Activated CD4-positive, alpha-beta T cell treated with anti-CD3 and anti-CD28 coated beads, Interleukin-2, amount 10 ng/mL, durations not matched to agents 7 days and 5 days (primary cell): ENCODE measurements at regions not wholly inside any gene's neighbourhood (a gene's known extent, or its start where the extent isn't known, plus 50 kb on each side); places are given as distances from the start of the nearest gene placed in this dataset.

Experiments used
- CTCF ChIA-PET: fragments of 350-600 bp; sonication (Branson Sonifier 250); formaldehyde crosslinking; loops from one replicate; lab custom pipeline; 2021; ENCODE audit warnings: antibody characterized with exemption; lab: Charles Lee
- POLR2A ChIA-PET: fragments of 350-600 bp; sonication (Branson Sonifier 250); formaldehyde crosslinking; loops from one replicate; lab custom pipeline; 2021; ENCODE audit warnings: antibody characterized with exemption; lab: Charles Lee
- DNase-seq: peaks from one replicate; pipeline ENCODE4 v3.0.0-alpha.2; 2020
- H3K27ac Mint-ChIP-seq: one replicate; pipeline ENCODE4 v1.8.0; 2021; ENCODE audit warnings: mild to moderate bottlenecking, moderate library complexity, mixed read lengths
- H3K27me3 Mint-ChIP-seq: one replicate; pipeline ENCODE4 v1.8.0; 2021; ENCODE audit warnings: mixed read lengths
- H3K36me3 Mint-ChIP-seq: one replicate; pipeline ENCODE4 v1.8.0; 2021; ENCODE audit warnings: low read depth, mixed read lengths
- H3K4me1 Mint-ChIP-seq: one replicate; pipeline ENCODE4 v1.8.0; 2021; ENCODE audit warnings: mixed read lengths
- H3K4me3 Mint-ChIP-seq: one replicate; pipeline ENCODE4 v1.8.0; 2021; ENCODE audit warnings: mild to moderate bottlenecking, moderate library complexity, mixed read lengths
- H3K9me3 Mint-ChIP-seq: one replicate; pipeline ENCODE4 v1.8.0; 2021; ENCODE audit warnings: mixed read lengths

DNA sequence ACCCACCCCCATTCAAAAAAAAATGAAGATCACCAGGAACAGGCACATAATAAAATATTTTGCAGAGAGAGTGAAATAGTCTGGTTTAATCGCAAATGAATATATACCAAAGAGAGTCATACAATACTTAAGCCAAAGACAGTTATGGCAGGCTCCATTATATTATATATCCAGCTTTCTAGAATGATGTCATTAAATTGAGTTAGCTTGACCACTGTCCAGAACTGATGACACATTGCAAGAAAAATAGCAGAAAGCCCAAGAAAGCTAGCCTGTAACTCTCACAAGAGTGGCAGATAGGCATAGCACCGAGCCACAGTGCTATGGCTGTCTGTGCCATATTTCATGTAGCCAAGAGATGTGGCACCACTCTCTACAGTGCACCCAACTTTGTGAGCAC is 231.9 kb upstream of the SEMA6D start:
- ChIA-PET CTCF (no interaction called here), POLR2A (no interaction called here)
- Mint-ChIP-seq H3K27me3 (no peaks in the 10 kb centered on the region), H3K27ac (no peak overlapping the region), H3K9me3 (no peaks in the 10 kb centered on the region), H3K4me1 (no peaks in the 10 kb centered on the region), H3K4me3 (no peak overlapping the region), H3K36me3 (no peaks in the 10 kb centered on the region)
- no peak for DNase-seq

DNA sequence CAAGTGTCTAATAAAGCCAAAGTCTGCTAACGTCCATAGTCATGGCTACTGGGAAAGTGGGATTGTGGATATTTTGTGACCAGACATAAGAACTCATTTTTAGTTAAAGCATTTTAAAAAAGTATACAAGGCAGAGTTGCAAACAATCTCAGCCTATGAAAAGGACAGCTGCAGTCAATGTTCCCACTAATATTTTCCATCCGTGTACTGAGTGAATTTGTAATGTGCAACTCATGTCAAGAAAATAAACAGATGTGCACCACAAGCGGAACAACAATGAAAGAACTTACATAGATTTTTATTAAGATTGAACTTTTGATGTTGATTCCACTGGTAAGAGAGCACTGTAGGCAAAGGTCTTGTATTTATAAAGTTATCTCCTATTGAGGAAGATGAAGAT is 231.3 kb upstream of the SEMA6D start:
- no peaks in the 10 kb centered on the region for H3K27me3 Mint-ChIP-seq
- H3K4me3 Mint-ChIP-seq, result no peak overlapping the region
- no peak overlapping the region for H3K27ac Mint-ChIP-seq
- no peaks in the 10 kb centered on the region for H3K36me3 Mint-ChIP-seq
- CTCF ChIA-PET, result no interaction called here
- no peaks in the 10 kb centered on the region for H3K4me1 Mint-ChIP-seq
- no peaks in the 10 kb centered on the region for H3K9me3 Mint-ChIP-seq
- no peak for DNase-seq
- POLR2A ChIA-PET, result no interaction called here

DNA sequence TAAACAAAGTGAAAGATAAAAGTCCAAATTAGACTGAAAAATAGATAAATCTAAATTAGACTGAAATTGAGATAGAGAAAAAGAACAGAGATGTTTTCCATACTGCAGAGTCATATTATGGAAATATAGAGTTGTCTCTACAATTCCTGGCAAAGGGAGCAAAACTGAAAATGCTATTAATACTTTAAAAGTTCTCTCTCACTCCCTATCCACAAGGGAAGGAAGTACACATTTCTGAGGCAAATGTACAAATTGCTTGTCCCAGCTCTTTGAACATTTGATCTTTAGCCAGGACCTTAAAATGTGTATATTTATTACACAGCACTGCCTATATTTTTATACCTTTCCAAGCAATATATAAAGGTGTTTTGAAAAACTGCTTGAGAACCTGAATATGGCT is 225.1 kb upstream of the SEMA6D start:
- no peaks in the 10 kb centered on the region for H3K4me1 Mint-ChIP-seq
- ChIA-PET CTCF (no interaction called here), POLR2A (no interaction called here)
- no peak overlapping the region for H3K27ac Mint-ChIP-seq
- H3K9me3 Mint-ChIP-seq, result no peaks in the 10 kb centered on the region
- DNase-seq, result no peak
- no peak overlapping the region for H3K4me3 Mint-ChIP-seq
- no peaks in the 10 kb centered on the region for H3K36me3 Mint-ChIP-seq
- no peaks in the 10 kb centered on the region for H3K27me3 Mint-ChIP-seq

- Mint-ChIP-seq H3K36me3 (no peaks in the 10 kb centered on the region), H3K4me3 (no peak overlapping the region), H3K27me3 (no peaks in the 10 kb centered on the region), H3K27ac (no peak overlapping the region), H3K9me3 (no peaks in the 10 kb centered on the region), H3K4me1 (no peaks in the 10 kb centered on the region)
- CTCF ChIA-PET, result no interaction called here
- DNase-seq, result no peak
- POLR2A ChIA-PET, result no interaction called here
These were observed 223.7 kb upstream of the SEMA6D start for GRCh38 chr15:47493357-47494247.

- no peaks in the 10 kb centered on the region for H3K4me1 Mint-ChIP-seq
- no peak for DNase-seq
- H3K27ac Mint-ChIP-seq, result no peak overlapping the region
- POLR2A ChIA-PET, result no interaction called here
- CTCF ChIA-PET, result no interaction called here
- H3K9me3 Mint-ChIP-seq, result no peaks in the 10 kb centered on the region
- H3K36me3 Mint-ChIP-seq, result no peaks in the 10 kb centered on the region
- H3K4me3 Mint-ChIP-seq, result no peak overlapping the region
- H3K27me3 Mint-ChIP-seq, result no peaks in the 10 kb centered on the region
These were observed 220.7 kb upstream of the SEMA6D start for GRCh38 chr15:47496343-47497185.

GRCh38 chr15:47500842-47501241 is 216.5 kb upstream of the SEMA6D start:
- POLR2A ChIA-PET, result no interaction called here
- CTCF ChIA-PET, result no interaction called here

DNA sequence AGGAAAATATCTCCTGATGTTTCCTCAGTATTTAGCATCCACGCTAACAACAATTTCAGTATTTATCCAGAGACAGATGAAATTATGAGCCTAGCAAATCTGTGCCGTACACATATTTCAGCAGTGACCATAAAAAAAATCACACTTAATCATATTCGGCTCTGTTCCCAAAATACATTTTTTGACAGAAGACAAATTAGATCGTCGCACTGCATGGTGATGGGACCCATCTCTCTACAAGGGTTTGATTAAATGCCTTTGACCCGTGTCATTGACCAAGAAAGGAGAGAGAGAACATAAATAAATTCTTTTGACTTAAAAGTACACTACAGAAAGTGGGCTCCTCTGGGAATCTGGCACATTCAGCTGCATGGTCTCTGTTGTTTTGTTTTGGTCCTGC is 215.3 kb upstream of the SEMA6D start:
- Mint-ChIP-seq H3K4me3 (no peak overlapping the region), H3K9me3 (no peaks in the 10 kb centered on the region), H3K4me1 (peaks cover 3% of the 10 kb centered on the region), H3K36me3 (no peaks in the 10 kb centered on the region), H3K27ac (no peak overlapping the region), H3K27me3 (no peaks in the 10 kb centered on the region)
- POLR2A ChIA-PET, result no interaction called here
- CTCF ChIA-PET, result no interaction called here
- no peak for DNase-seq

More at GRCh38 chr15:47500842-47501241, 216.5 kb upstream of the SEMA6D start:
- no peak overlapping the region for H3K4me3 Mint-ChIP-seq
- no peak for DNase-seq
- H3K9me3 Mint-ChIP-seq, result no peaks in the 10 kb centered on the region
- no peaks in the 10 kb centered on the region for H3K36me3 Mint-ChIP-seq
- peaks cover 3% of the 10 kb centered on the region for H3K4me1 Mint-ChIP-seq
- H3K27ac Mint-ChIP-seq, result no peak overlapping the region
- H3K27me3 Mint-ChIP-seq, result no peaks in the 10 kb centered on the region

DNA sequence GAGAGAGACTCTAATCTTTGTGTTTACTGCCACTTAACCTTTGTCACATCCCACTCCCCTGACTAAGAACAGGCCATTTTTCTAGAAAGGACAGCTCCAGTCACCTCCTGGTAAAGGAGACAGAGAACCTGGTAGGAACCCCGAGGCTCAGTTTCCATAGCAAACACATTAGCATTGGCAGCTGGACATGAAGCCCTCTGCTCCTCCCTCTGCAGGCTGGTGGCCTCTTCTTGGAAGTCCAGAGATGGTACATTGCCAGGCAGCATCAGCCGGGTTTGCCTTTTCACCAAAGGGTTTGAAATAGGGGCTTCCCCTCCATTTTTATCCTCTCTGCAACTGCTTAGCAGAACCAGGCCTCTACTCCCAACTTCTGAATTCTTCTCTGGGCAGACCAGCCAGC is 213.4 kb upstream of the SEMA6D start:
- no peak overlapping the region for H3K27ac Mint-ChIP-seq
- CTCF ChIA-PET, result no interaction called here
- POLR2A ChIA-PET, result no interaction called here

DNA sequence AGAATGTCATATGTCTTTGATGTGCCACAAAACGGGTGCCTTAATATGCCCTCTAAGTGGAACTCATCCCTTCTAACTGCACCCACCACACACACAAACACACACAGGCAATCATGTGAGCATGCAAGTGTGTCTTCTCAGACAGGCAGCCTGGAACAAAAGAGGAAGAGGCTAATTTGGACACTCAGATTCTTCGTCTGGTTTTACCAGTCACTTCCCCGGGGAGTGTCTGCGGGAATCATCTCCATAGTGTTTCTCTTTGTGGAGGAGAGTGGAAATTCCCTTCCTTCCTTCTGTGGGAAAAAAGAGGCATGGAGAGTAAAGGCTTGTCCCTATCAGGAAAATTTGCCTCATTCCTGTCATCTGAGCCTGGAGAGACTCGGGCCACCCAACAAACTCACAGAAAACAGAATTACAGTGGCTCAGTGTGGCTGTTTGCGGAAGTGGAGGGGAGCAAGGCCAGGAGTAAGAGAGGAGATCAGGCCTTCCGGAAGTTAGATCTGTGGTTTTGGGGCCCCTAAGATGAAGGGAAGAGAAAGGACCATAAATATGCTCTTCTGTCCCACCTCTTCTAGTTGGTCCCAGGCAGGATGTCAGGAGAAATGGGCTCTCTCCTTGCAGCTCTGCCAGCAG is 212.6 kb upstream of the SEMA6D start:
- Mint-ChIP-seq H3K4me3 (no peak overlapping the region), H3K27ac (no peak overlapping the region), H3K36me3 (no peaks in the 10 kb centered on the region), H3K9me3 (no peaks in the 10 kb centered on the region), H3K27me3 (no peaks in the 10 kb centered on the region), H3K4me1 (peaks cover 3% of the 10 kb centered on the region)
- DNase-seq, result no peak
- ChIA-PET POLR2A (no interaction called here), CTCF (no interaction called here)

More for the DNA sequence above, 213.4 kb upstream of the SEMA6D start:
- Mint-ChIP-seq H3K27me3 (no peaks in the 10 kb centered on the region), H3K36me3 (no peaks in the 10 kb centered on the region), H3K9me3 (no peaks in the 10 kb centered on the region), H3K4me3 (no peak overlapping the region), H3K4me1 (peaks cover 3% of the 10 kb centered on the region)
- DNase-seq, result no peak

DNA sequence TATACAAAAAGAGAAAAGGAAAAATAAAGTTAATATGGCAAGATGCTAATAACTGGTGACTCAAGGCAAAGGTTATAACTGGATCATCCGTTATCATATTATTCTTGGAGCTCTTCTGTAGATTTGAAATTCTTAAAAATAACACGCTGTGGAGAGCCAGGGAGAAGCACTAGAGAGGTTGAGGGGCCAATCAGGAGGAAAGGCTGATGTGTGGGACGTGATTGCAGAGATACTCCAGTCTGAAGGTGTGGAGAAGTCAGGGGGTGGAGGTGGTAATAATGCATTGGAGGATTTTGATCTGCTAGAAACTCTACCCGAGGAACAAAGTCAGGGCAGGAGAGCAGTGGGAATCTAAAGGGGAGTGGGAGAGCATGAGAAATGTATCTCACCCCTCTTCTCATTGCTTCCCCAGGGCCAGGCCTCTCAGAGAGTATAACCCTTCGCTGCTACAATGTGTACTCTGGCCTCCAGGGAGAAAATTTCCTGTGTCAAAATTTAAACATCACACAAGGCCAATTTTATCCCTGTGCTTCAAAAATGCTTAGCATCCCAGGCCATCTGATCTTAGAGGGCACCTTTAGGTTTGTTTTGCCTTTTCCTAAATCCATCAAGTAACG is 211.5 kb upstream of the SEMA6D start:
- H3K4me1 Mint-ChIP-seq, result peaks cover 3% of the 10 kb centered on the region
- H3K4me3 Mint-ChIP-seq, result no peak overlapping the region
- H3K27ac Mint-ChIP-seq, result no peak overlapping the region
- H3K27me3 Mint-ChIP-seq, result no peaks in the 10 kb centered on the region
- H3K36me3 Mint-ChIP-seq, result no peaks in the 10 kb centered on the region
- ChIA-PET CTCF (no interaction called here), POLR2A (no interaction called here)
- DNase-seq, result no peak
- no peaks in the 10 kb centered on the region for H3K9me3 Mint-ChIP-seq

DNA sequence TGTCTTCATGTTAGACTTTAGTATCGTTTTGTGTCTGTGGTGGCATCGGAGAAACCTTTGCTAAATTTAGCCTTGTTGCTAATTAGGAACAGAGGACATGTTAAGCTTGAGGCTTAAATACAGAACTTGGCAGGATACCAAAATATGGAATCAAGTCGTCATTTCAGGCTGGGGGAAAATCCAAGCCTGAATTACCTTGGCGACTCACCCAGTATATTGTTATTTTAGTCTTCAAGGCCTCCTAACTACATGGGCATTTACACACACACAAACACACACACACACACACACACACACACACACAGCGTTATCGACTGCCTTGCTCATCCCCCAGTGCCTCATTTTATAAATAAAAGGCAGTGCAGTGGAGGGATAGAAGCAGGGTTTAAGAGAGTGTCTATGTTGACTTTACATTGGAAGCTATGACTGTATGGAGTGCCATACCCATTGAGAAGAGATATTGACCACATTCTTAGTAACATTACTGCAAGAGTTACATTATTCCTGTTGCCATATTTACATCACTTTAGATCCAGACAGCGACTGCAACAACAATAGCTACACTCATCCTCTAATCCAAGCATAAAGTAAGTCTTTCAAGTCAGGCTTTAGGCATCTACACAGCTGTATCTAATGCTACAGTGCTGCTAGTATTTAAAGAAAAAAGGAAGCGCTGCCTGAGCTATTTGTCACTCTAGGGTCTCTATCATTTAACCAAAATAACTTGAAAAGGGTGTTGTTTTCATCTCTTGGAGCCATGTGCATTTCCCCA is 210.8 kb upstream of the SEMA6D start:
- Mint-ChIP-seq H3K27ac (no peak overlapping the region), H3K9me3 (no peaks in the 10 kb centered on the region), H3K4me1 (peaks cover 3% of the 10 kb centered on the region), H3K27me3 (no peaks in the 10 kb centered on the region), H3K4me3 (no peak overlapping the region), H3K36me3 (no peaks in the 10 kb centered on the region)
- ChIA-PET POLR2A (no interaction called here), CTCF (no interaction called here)
- no peak for DNase-seq
